Psoas muscle (tissue), 7 donors: ENCODE measurements at regions not wholly inside any gene's neighbourhood (a gene's known extent, or its start where the extent isn't known, plus 50 kb on each side); places are given as distances from the start of the nearest gene placed in this dataset.

Experiments used
- ATAC-seq, 4 donors: fragments of 200-7000 bp; cut with Tn5 transposase; one replicate each; pipeline ENCODE4 v1.9.1; 2020; ENCODE audit warnings: moderate library complexity in 3 of 4, mild to moderate bottlenecking in 2 of 4
- DNase-seq, 2 donors: peaks; one replicate each; pipeline ENCODE4 v3.0.0-alpha.2; 2020
- H3K27ac ChIP-seq: fragments of 200-600 bp; one replicate; pipeline ENCODE4 v1.8.0; 2022
- H3K27me3 ChIP-seq, 3 donors: fragments of 200-600 bp in 1 of 3; one replicate each; pipeline versions ENCODE4 v1.6.1 to v1.8.0; 2013 to 2022; ENCODE audit warnings: low read length in 2 of 3, mild to moderate bottlenecking in 2 of 3, moderate library complexity in 1 of 3; ENCODE audit not compliant: insufficient read depth in 3 of 3
- H3K36me3 ChIP-seq, 2 donors: fragments of 200-600 bp in 1 of 2; one replicate each; pipeline versions ENCODE4 v1.6.1 to v1.8.0; 2013 to 2022; ENCODE audit warnings: low read depth in 1 of 2, mild to moderate bottlenecking in 1 of 2, moderate library complexity in 1 of 2; ENCODE audit not compliant: insufficient read depth in 1 of 2
- H3K4me1 ChIP-seq: fragments of 200-600 bp; one replicate; pipeline ENCODE4 v1.8.0; 2022
- H3K4me3 ChIP-seq: fragments of 200-600 bp; one replicate; pipeline ENCODE4 v1.8.0; 2022; ENCODE audit warnings: mild to moderate bottlenecking
- H3K9me3 ChIP-seq: fragments of 200-600 bp; one replicate; pipeline ENCODE4 v1.8.0; 2022
- WGBS, 3 donors: extraction: QIAGEN DNeasy Blood & Tissue Kit; methylation state at CpG; one replicate each; pipeline versions ENCODE4 v1.1.6 to v1.1.7; 2013; 5-methylcytosine and 5-hydroxymethylcytosine counted together
- intact Hi-C, 2 donors: fragments of 100-400 bp; cut with DNase I; formaldehyde crosslinking; loops; one replicate each; pipeline versions ENCODE4 v1.11.0 to v1.14.2; 2022
- TF ChIP-seq, protein P1 (sequence below): fragments of 200-600 bp; IDR thresholded peaks from one replicate; pipeline ENCODE4 v1.8.0; 2022; ENCODE audit warnings: antibody characterized with exemption
- donor health status: healthy with polysubstance abuse.
- donor health status: DM: no; HTN: no; CAD: no; lungs with moderate emphysema.
- donor health status: Bipolar disorder and iron deficiency.
- donor health status: healthy.
- donor health status: DM: yes; HTN: yes; CAD: no.
- donor health status: DM: no; HTN: no; CAD: no.
- donor health status: DM: yes; HTN: yes; CAD: no.

DNA sequence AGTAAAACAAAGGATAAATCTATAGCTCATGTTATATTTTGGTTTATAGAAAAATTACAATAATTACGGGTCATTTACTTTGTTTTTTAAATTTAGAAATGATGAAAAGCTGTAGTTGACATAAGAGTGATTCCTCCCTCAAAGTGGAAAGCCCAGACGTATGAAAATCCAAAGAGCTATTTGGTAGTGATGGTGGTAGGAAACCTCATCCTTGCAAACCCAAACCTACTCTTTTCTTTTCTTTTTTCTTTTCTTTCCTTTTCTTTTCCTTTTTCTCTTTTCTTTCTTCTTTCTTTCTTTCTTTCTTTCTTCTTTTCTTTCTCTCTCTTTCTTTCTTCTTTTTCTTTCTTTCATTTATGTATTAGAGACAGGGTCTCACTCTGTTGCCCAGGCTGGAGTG lies 190.3 kb upstream of the RASSF8 start:
- Histone ChIP-seq H3K9me3 (no peaks in the 10 kb centered on the region), H3K27me3 (no peaks in the 10 kb centered on the region), H3K4me3 (no peak overlapping the region), H3K4me1 (no peaks in the 10 kb centered on the region), H3K36me3 (no peaks in the 10 kb centered on the region), H3K27ac (no peak overlapping the region)
- ATAC-seq = no peak
- DNase-seq = no peak
- 75 to 88% (median 77%) methylated on average over 2 of the region's 2 CpGs for WGBS, 3 donors
- intact Hi-C loops = no loop called here
- TF ChIP-seq, protein P1, sequence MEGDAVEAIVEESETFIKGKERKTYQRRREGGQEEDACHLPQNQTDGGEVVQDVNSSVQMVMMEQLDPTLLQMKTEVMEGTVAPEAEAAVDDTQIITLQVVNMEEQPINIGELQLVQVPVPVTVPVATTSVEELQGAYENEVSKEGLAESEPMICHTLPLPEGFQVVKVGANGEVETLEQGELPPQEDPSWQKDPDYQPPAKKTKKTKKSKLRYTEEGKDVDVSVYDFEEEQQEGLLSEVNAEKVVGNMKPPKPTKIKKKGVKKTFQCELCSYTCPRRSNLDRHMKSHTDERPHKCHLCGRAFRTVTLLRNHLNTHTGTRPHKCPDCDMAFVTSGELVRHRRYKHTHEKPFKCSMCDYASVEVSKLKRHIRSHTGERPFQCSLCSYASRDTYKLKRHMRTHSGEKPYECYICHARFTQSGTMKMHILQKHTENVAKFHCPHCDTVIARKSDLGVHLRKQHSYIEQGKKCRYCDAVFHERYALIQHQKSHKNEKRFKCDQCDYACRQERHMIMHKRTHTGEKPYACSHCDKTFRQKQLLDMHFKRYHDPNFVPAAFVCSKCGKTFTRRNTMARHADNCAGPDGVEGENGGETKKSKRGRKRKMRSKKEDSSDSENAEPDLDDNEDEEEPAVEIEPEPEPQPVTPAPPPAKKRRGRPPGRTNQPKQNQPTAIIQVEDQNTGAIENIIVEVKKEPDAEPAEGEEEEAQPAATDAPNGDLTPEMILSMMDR = no peak

DNA sequence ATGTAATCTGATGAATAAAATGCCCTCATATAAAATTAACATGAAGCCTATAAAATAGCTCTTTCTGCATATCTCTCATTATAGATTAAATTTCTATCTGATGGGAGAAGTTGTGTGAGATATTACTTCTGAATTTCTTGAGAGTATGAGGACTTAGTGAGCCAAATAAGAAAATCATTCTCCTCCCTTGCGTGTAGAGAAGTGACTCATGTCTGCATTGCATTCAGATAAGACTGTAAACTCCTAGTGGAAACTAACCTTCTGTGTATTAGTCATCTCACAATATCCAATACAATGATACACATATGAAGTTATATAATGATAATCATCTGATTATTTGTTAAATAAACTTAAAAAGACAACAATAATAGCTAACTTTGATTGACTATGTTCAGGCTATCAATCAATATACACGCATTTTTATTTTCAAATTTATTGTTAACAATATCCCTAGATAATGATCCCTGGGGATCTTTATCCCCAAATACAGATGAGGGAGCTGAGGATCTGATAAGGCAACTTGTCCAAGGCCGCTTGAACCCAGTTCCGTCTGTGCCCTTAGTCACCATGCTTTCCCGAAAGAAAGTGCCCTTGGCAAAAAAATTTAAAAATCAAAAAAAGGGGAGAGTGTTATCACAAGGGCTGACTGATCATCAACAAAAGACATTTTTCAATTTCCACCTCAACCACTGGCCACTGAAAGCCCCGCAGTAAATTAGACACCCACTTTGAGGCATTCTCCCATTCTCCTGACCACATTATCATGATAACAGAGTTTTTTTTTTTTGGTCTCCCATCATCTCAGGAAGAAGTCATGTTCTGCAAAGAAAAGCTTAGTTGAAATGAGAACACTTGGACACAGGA lies 189.2 kb upstream of the RASSF8 start:
- no peaks in the 10 kb centered on the region for H3K27me3 ChIP-seq
- no peaks in the 10 kb centered on the region for H3K4me1 ChIP-seq
- no peaks in the 10 kb centered on the region for H3K36me3 ChIP-seq
- 77 to 80% (median 79%) methylated on average over 6 of the region's 6 CpGs for WGBS, 3 donors
- no peak overlapping the region for H3K4me3 ChIP-seq
- no peak for ATAC-seq
- TF ChIP-seq, protein P1 = no peak
- no peaks in the 10 kb centered on the region for H3K9me3 ChIP-seq
- DNase-seq = no peak
- intact Hi-C loops = no loop called here
- no peak overlapping the region for H3K27ac ChIP-seq

- Histone ChIP-seq H3K27me3 (no peaks in the 10 kb centered on the region), H3K4me3 (no peak overlapping the region), H3K9me3 (no peaks in the 10 kb centered on the region), H3K36me3 (no peaks in the 10 kb centered on the region), H3K27ac (no peak overlapping the region), H3K4me1 (no peaks in the 10 kb centered on the region)
- WGBS, 3 donors = 22 to 42% (median 42%) methylated on average over 2 of the region's 2 CpGs
- ATAC-seq = no peak
- TF ChIP-seq, protein P1 = no peak
- intact Hi-C loops = no loop called here
- no peak for DNase-seq
These were observed 187.4 kb upstream of the RASSF8 start for GRCh38 chr12:25771041-25771440.

GRCh38 chr12:25771476-25771875 lies 187.0 kb upstream of the RASSF8 start:
- H3K4me1 ChIP-seq = no peaks in the 10 kb centered on the region
- H3K36me3 ChIP-seq = no peaks in the 10 kb centered on the region
- DNase-seq (no peak), ATAC-seq (no peak)
- TF ChIP-seq, protein P1 = no peak
- H3K4me3 ChIP-seq = no peak overlapping the region
- WGBS, 3 donors = 83 to 86% (median 83%) methylated on average over 4 of the region's 4 CpGs
- no peaks in the 10 kb centered on the region for H3K9me3 ChIP-seq
- H3K27ac ChIP-seq = no peak overlapping the region
- no peaks in the 10 kb centered on the region for H3K27me3 ChIP-seq
- intact Hi-C loops = no loop called here

DNA sequence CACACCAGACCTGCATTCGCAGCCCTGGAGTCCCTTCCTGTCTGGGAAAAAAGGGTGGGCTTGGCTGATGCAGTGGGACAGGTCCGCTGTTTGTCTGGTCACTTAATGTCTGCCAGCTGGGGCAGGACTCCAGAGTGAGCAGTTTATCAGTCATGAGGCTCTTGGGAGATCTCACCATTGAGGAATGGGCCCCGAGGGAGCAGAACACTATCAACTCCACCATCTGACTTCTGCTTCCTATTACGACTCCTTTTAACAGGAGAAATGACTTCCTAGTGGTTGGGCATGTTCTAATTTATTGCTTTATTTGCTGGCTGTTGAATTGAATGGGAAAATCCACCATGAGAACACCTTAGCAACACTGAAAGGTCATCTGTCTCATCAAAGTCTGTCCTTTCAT lies 182.5 kb upstream of the RASSF8 start:
- H3K27me3 ChIP-seq = no peaks in the 10 kb centered on the region
- 29 to 36% (median 34%) methylated on average over 4 of the region's 4 CpGs for WGBS, 3 donors
- no peak overlapping the region for H3K4me3 ChIP-seq
- H3K9me3 ChIP-seq = no peaks in the 10 kb centered on the region
- no peak overlapping the region for H3K27ac ChIP-seq
- TF ChIP-seq, protein P1 = no peak
- DNase-seq (no peak), ATAC-seq (no peak)
- intact Hi-C loops = no loop called here
- no peaks in the 10 kb centered on the region for H3K4me1 ChIP-seq
- no peaks in the 10 kb centered on the region for H3K36me3 ChIP-seq
